HepG2 (cell line): ENCODE measurements at regions not wholly inside any gene's neighbourhood (a gene's known extent, or its start where the extent isn't known, plus 50 kb on each side); places are given as distances from the start of the nearest gene placed in this dataset.

Experiments
- ATAC-seq: fragments of 200-7000 bp; cut with Tn5 transposase; 3 replicates; pipeline ENCODE4 v1.9.1; 2020; ENCODE audit warnings: mild to moderate bottlenecking, moderate library complexity
- BruUV-seq: library from RNA; stranded (reverse); fragments of 400-500 nt; replicated peaks from 2 replicates; lab custom pipeline; 2021; lab: Mats Ljungman, UMichigan
- CTCF ChIA-PET: fragments of 300-600 bp; formaldehyde crosslinking; extraction: SDS; loops from one replicate; lab custom pipeline; 2021; ENCODE audit warnings: low total read pairs, inconsistent platforms, low intra/inter-chr PET ratio; lab: Yijun Ruan, JAX
- POLR2A ChIA-PET: fragments of 350-600 bp; sonication (Branson Sonifier 250); formaldehyde crosslinking; loops from one replicate; lab custom pipeline; 2020; ENCODE audit warnings: antibody characterized with exemption, inconsistent platforms; lab: Yijun Ruan, JAX
- DNase-seq: peaks from one replicate; pipeline ENCODE4 v3.0.0-alpha.2; 2015; ENCODE audit warnings: low spot score
- FAIRE-seq: peaks from 3 replicates; lab custom pipeline; 2011; peaks lifted over from hg19 to GRCh38; lab: Jason Lieb, UNC
- H2AFZ ChIP-seq: one replicate; pipeline ENCODE4 v1.6.1; 2011; ENCODE audit warnings: low read length, inconsistent platforms
- H3K27ac ChIP-seq: fragments of 300-600 bp; 3 replicates; pipeline ENCODE4 v1.8.0; 2011; ENCODE audit warnings: mixed run types, mild to moderate bottlenecking, mixed read lengths, low read length, inconsistent platforms; ENCODE audit not compliant: insufficient read depth; ENCODE audit errors: extremely low read length
- H3K27me3 ChIP-seq, 2 experiments: fragments of 200-600 bp in 1 of 2; 2 replicates in 1 of 2; 3 replicates in 1 of 2; pipeline versions ENCODE4 v1.6.0 to v1.8.0; 2011; ENCODE audit warnings: low read length in 2 of 2, mild to moderate bottlenecking in 2 of 2, moderate library complexity in 2 of 2, inconsistent platforms in 1 of 2; ENCODE audit not compliant: insufficient read depth in 2 of 2, control insufficient read depth in 1 of 2
- H3K36me3 ChIP-seq, 2 experiments: fragments of 200-600 bp in 1 of 2; replicated peaks in 1 of 2; 2 replicates in 1 of 2; 3 replicates in 1 of 2; pipeline versions ENCODE4 v1.5.1 to v1.8.0; 2011; ENCODE audit warnings: low read length in 2 of 2, inconsistent platforms in 1 of 2; ENCODE audit not compliant: insufficient read depth in 2 of 2, control insufficient read depth in 1 of 2
- H3K4me1 ChIP-seq: 2 replicates; pipeline ENCODE4 v1.5.1; 2012; ENCODE audit warnings: low read length, inconsistent platforms; ENCODE audit not compliant: insufficient read depth
- H3K4me2 ChIP-seq: 2 replicates; pipeline ENCODE4 v1.6.0; 2011; ENCODE audit warnings: low read depth, low read length, inconsistent platforms
- H3K4me3 ChIP-seq, 3 experiments: fragments of 200-600 bp in 1 of 3; sonication (generic), shearing (Covaris generic) in 1 of 3; replicated peaks in 1 of 3; 2 replicates each; pipeline ENCODE4 v1.5.1; 2011 to 2016; ENCODE audit warnings: low read length in 3 of 3, inconsistent platforms in 2 of 3, low read depth in 2 of 3, mild to moderate bottlenecking in 2 of 3, control low read depth in 1 of 3, mixed read lengths in 1 of 3; ENCODE audit not compliant: insufficient read depth in 1 of 3
- H3K79me2 ChIP-seq: one replicate; pipeline ENCODE4 v1.6.1; 2011; ENCODE audit warnings: low read length, inconsistent platforms; ENCODE audit not compliant: insufficient read depth
- H3K9ac ChIP-seq: 2 replicates; pipeline ENCODE4 v1.6.0; 2011; ENCODE audit warnings: mild to moderate bottlenecking, low read depth, low read length, inconsistent platforms; ENCODE audit not compliant: insufficient read depth
- H3K9me3 ChIP-seq: 2 replicates; pipeline ENCODE4 v1.5.1; 2012; ENCODE audit warnings: mild to moderate bottlenecking, low read length
- H4K20me1 ChIP-seq: 2 replicates; pipeline ENCODE4 v1.6.0; 2011; ENCODE audit warnings: inconsistent platforms, mild to moderate bottlenecking, low read length, moderate library complexity; ENCODE audit not compliant: insufficient read depth
- MTF2 ChIP-seq: sonication (generic); formaldehyde crosslinking; IDR thresholded peaks from 2 replicates; pipeline ENCODE4 v1.5.0; 2020; ENCODE audit warnings: missing genetic modification reagents, borderline replicate concordance
- NCOA5 ChIP-seq: sonication (generic); formaldehyde crosslinking; IDR thresholded peaks from 2 replicates; pipeline ENCODE4 v1.4.0; 2020; ENCODE audit warnings: missing genetic modification reagents
- ZNF136 ChIP-seq: sonication (generic); formaldehyde crosslinking; IDR thresholded peaks from 2 replicates; pipeline ENCODE4 v1.8.1; 2022; ENCODE audit warnings: low read depth, mild to moderate bottlenecking, moderate library complexity, missing genetic modification reagents
- ZNF230 ChIP-seq: sonication (generic); formaldehyde crosslinking; IDR thresholded peaks from 2 replicates; pipeline ENCODE4 v1.4.0; 2020; ENCODE audit warnings: mild to moderate bottlenecking, missing genetic modification reagents
- ZNF317 ChIP-seq: sonication (generic); formaldehyde crosslinking; IDR thresholded peaks from 2 replicates; pipeline ENCODE4 v1.5.0; 2020; ENCODE audit warnings: mild to moderate bottlenecking, missing genetic modification reagents
- ZNF556 ChIP-seq: sonication (generic); formaldehyde crosslinking; IDR thresholded peaks from 2 replicates; pipeline ENCODE4 v1.4.0; 2020; ENCODE audit warnings: mild to moderate bottlenecking, missing genetic modification reagents, borderline replicate concordance
- ZNF562 ChIP-seq: sonication (generic); formaldehyde crosslinking; IDR thresholded peaks from 2 replicates; pipeline ENCODE4 v1.8.0; 2022; ENCODE audit warnings: missing genetic modification reagents, borderline replicate concordance
- ZNF639 ChIP-seq: conservative IDR thresholded peaks from 2 replicates; pipeline ENCODE4 v1.6.1; 2018; ENCODE audit warnings: missing genetic modification reagents
- ZNF784 ChIP-seq: sonication (generic); formaldehyde crosslinking; IDR thresholded peaks from 2 replicates; pipeline ENCODE4 v1.5.1; 2020; ENCODE audit warnings: missing genetic modification reagents, mild to moderate bottlenecking, borderline replicate concordance
- WGBS: methylation state at CpG from one replicate; pipeline ENCODE4 v1.1.6; 2017; ENCODE audit warnings: low lambda C conversion rate; 5-methylcytosine and 5-hydroxymethylcytosine counted together
- in situ Hi-C: cut with HindIII; loops from 2 replicates; pipeline ENCODE4 v1.10.0; 2017; ENCODE audit warnings: low pct_unique_long_range_greater_than_20kb; ENCODE audit not compliant: extremely low pct_ligation_motif_present
- intact Hi-C: fragments of 100-400 bp; cut with micrococcal nuclease; formaldehyde crosslinking; loops from one replicate; pipeline ENCODE4 v1.10.0; 2022; ENCODE audit not compliant: unreplicated experiment
- TF ChIP-seq, protein P1 (sequence below): sonication (generic); formaldehyde crosslinking; IDR thresholded peaks from 2 replicates; pipeline ENCODE4 v1.4.0; 2020; ENCODE audit warnings: missing genetic modification reagents, borderline replicate concordance

GRCh38 chr14:54038724-54039123 is 82.1 kb upstream of the BMP4 start:
- no peaks in the 10 kb centered on the region for H4K20me1 ChIP-seq
- 83% methylated on average over 1 of the region's 1 CpG for WGBS
- no peak overlapping the region for H2AFZ ChIP-seq
- peaks cover 19% of the 10 kb centered on the region; the same call in 1 of the 2 replicates for H3K9me3 ChIP-seq
- no peak overlapping the region for H3K9ac ChIP-seq
- no peak for FAIRE-seq
- DNase-seq, result peak; percentile 33
- H3K27ac ChIP-seq, result no peak overlapping the region
- H3K4me2 ChIP-seq, result no peak overlapping the region
- H3K36me3 ChIP-seq, result no peaks in the 10 kb centered on the region
- no peaks in the 10 kb centered on the region for H3K79me2 ChIP-seq
- TF ChIP-seq NCOA5 (CRISPR knock-in tag) (no peak), ZNF317 (CRISPR knock-in tag) (no peak), ZNF230 (CRISPR knock-in tag) (no peak)
- TF ChIP-seq, protein P1, sequence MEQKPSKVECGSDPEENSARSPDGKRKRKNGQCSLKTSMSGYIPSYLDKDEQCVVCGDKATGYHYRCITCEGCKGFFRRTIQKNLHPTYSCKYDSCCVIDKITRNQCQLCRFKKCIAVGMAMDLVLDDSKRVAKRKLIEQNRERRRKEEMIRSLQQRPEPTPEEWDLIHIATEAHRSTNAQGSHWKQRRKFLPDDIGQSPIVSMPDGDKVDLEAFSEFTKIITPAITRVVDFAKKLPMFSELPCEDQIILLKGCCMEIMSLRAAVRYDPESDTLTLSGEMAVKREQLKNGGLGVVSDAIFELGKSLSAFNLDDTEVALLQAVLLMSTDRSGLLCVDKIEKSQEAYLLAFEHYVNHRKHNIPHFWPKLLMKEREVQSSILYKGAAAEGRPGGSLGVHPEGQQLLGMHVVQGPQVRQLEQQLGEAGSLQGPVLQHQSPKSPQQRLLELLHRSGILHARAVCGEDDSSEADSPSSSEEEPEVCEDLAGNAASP (CRISPR knock-in tag), result no peak
- no TSS peak for BruUV-seq
- peaks cover 15% of the 10 kb centered on the region for H3K4me1 ChIP-seq
- intact Hi-C loops, result no loop called here
- in situ Hi-C loops, result no loop called here
- no peak for ATAC-seq
- H3K4me3 ChIP-seq, result no peak overlapping the region
- ChIA-PET CTCF (no interaction called here), POLR2A (no interaction called here)
- no peaks in the 10 kb centered on the region for H3K27me3 ChIP-seq

DNA sequence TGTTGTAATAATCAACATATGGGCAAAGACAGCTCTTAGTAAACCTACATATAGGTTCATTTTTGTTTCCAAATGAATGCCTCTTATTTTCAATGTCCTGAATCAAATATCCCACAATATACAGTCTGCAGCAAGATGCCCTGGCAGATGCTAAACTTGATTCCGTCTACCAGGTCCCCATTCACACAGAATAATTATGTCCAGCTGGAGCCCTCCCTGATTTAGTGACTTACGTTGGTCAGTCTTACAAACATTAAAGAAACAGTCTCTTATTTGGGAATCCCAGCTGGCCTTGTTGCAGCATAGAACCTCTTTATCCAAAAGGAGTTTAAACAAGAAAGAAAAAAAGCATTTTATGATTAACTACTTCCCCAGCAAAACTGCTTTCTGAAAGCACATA is 82.7 kb upstream of the BMP4 start:
- CTCF ChIA-PET, result no interaction called here
- no peak overlapping the region for H3K4me2 ChIP-seq
- WGBS, result 83% methylated on average over 2 of the region's 2 CpGs

More for the DNA sequence above, 82.7 kb upstream of the BMP4 start:
- intact Hi-C loops, result no loop called here
- H3K36me3 ChIP-seq, result no peaks in the 10 kb centered on the region
- H3K4me1 ChIP-seq, result peaks cover 15% of the 10 kb centered on the region
- no peak overlapping the region for H3K4me3 ChIP-seq
- no peak overlapping the region for H2AFZ ChIP-seq
- FAIRE-seq (no peak), ATAC-seq (no peak)
- TF ChIP-seq ZNF784 (CRISPR knock-in tag) (no peak), ZNF639 (CRISPR knock-in tag) (no peak), ZNF556 (CRISPR knock-in tag) (no peak), ZNF562 (CRISPR knock-in tag) (no peak), ZNF136 (CRISPR knock-in tag) (no peak), MTF2 (no peak)
- TF ChIP-seq, all 625 proteins: peak for 0
- POLR2A ChIA-PET, result no interaction called here
- Histone ChIP-seq H3K79me2 (no peaks in the 10 kb centered on the region), H3K9ac (no peak overlapping the region), H3K27ac (no peak overlapping the region), H3K9me3 (peaks cover 13% of the 10 kb centered on the region; the same call in 1 of the 2 replicates), H4K20me1 (no peaks in the 10 kb centered on the region), H3K27me3 (no peaks in the 10 kb centered on the region)
- BruUV-seq, result no TSS peak
- no peak for DNase-seq
- in situ Hi-C loops, result no loop called here
